HEK293 (cell line): ENCODE measurements at regions not wholly inside any gene's neighbourhood (a gene's known extent, or its start where the extent isn't known, plus 50 kb on each side); places are given as distances from the start of the nearest gene placed in this dataset.

Experiments used
- CTCF ChIA-PET: fragments of 350-600 bp; formaldehyde crosslinking; extraction: SDS; loops from one replicate; lab custom pipeline; 2021; ENCODE audit warnings: antibody characterized with exemption; lab: Yijun Ruan, JAX
- POLR2A ChIA-PET: fragments of 300-600 bp; formaldehyde crosslinking; extraction: SDS; loops from one replicate; lab custom pipeline; 2020; ENCODE audit warnings: antibody characterized with exemption, inconsistent platforms; lab: Yijun Ruan, JAX
- H3K27ac ChIP-seq: fragments of 200-500 bp; sonication (Bioruptor generic); 2 replicates; pipeline ENCODE4 v1.5.1; 2014; ENCODE audit warnings: low read depth, low read length, control low read depth, inconsistent platforms; ENCODE audit errors: extremely low read depth
- H3K36me3 ChIP-seq, 2 experiments: fragments of 200-500 bp in 1 of 2; sonication (Bioruptor generic) in 1 of 2; 1 replicate in 1 of 2; 2 replicates in 1 of 2; pipeline ENCODE4 v1.5.1; 2014 to 2017; ENCODE audit warnings: inconsistent platforms in 2 of 2, low read length in 2 of 2; ENCODE audit not compliant: control insufficient read depth in 2 of 2, insufficient read depth in 1 of 2
- H3K4me1 ChIP-seq: fragments of 200-500 bp; sonication (Bioruptor generic); 2 replicates; pipeline ENCODE4 v1.5.1; 2014; ENCODE audit warnings: mild to moderate bottlenecking, low read length, inconsistent platforms; ENCODE audit not compliant: control insufficient read depth, insufficient read depth
- H3K4me3 ChIP-seq: 2 replicates; pipeline ENCODE4 v1.5.1; 2011; ENCODE audit warnings: low read depth, mild to moderate bottlenecking, control low read depth, low read length, moderate library complexity
- H3K9me3 ChIP-seq: fragments of 200-500 bp; sonication (Bioruptor generic); 2 replicates; pipeline ENCODE4 v1.5.1; 2014; ENCODE audit warnings: low read depth, low read length, inconsistent platforms; ENCODE audit not compliant: control insufficient read depth, insufficient read depth
- HIC1 ChIP-seq: fragments of 450-650 bp; formaldehyde crosslinking; IDR thresholded peaks from 2 replicates; pipeline ENCODE4 v1.5.1; 2016; ENCODE audit warnings: missing biosample characterization, missing genetic modification characterization
- KLF8 ChIP-seq: fragments of 450-650 bp; formaldehyde crosslinking; IDR thresholded peaks from 2 replicates; pipeline ENCODE4 v1.5.1; 2016; ENCODE audit warnings: missing biosample characterization, missing genetic modification characterization
- REST ChIP-seq: fragments of 450-650 bp; formaldehyde crosslinking; IDR thresholded peaks from 2 replicates; pipeline ENCODE4 v1.5.1; 2016; ENCODE audit warnings: missing biosample characterization, missing genetic modification characterization
- SETDB1 ChIP-seq: IDR thresholded peaks from one replicate; pipeline ENCODE4 v1.6.1; 2017; ENCODE audit warnings: mild to moderate bottlenecking, low read length, moderate library complexity, mixed read lengths; ENCODE audit not compliant: insufficient read length
- YY2 ChIP-seq: fragments of 450-650 bp; formaldehyde crosslinking; IDR thresholded peaks from 2 replicates; pipeline ENCODE4 v1.5.1; 2016; ENCODE audit warnings: missing biosample characterization, missing genetic modification characterization
- ZBTB20 ChIP-seq: fragments of 450-650 bp; formaldehyde crosslinking; IDR thresholded peaks from 2 replicates; pipeline ENCODE4 v1.5.1; 2016; ENCODE audit warnings: missing biosample characterization, missing genetic modification characterization
- ZBTB21 ChIP-seq: fragments of 450-650 bp; formaldehyde crosslinking; IDR thresholded peaks from 2 replicates; pipeline ENCODE4 v1.5.1; 2017; ENCODE audit warnings: missing biosample characterization, missing genetic modification characterization
- ZBTB49 ChIP-seq: fragments of 450-650 bp; formaldehyde crosslinking; IDR thresholded peaks from 2 replicates; pipeline ENCODE4 v1.5.1; 2016; ENCODE audit warnings: missing biosample characterization, missing genetic modification characterization, low read depth
- ZNF140 ChIP-seq: fragments of 450-650 bp; formaldehyde crosslinking; IDR thresholded peaks from 2 replicates; pipeline ENCODE4 v1.5.1; 2016; ENCODE audit warnings: missing biosample characterization, missing genetic modification characterization
- ZNF214 ChIP-seq: fragments of 450-650 bp; formaldehyde crosslinking; IDR thresholded peaks from 2 replicates; pipeline ENCODE4 v1.5.1; 2017; ENCODE audit warnings: missing biosample characterization, mild to moderate bottlenecking, missing genetic modification characterization, borderline replicate concordance
- ZNF280D ChIP-seq: fragments of 450-650 bp; formaldehyde crosslinking; IDR thresholded peaks from 2 replicates; pipeline ENCODE4 v1.5.1; 2016; ENCODE audit warnings: missing biosample characterization, missing genetic modification characterization
- ZNF311 ChIP-seq: fragments of 450-650 bp; formaldehyde crosslinking; IDR thresholded peaks from 2 replicates; pipeline ENCODE4 v1.5.1; 2017; ENCODE audit warnings: missing biosample characterization, missing genetic modification characterization, borderline replicate concordance
- ZNF350 ChIP-seq: fragments of 450-650 bp; formaldehyde crosslinking; IDR thresholded peaks from 2 replicates; pipeline ENCODE4 v1.5.0; 2017; ENCODE audit warnings: missing biosample characterization, mild to moderate bottlenecking, missing genetic modification characterization
- ZNF37A ChIP-seq: fragments of 450-650 bp; IDR thresholded peaks from 2 replicates; pipeline ENCODE4 v1.5.1; 2018; ENCODE audit warnings: missing biosample characterization, missing genetic modification characterization
- ZNF449 ChIP-seq: fragments of 450-650 bp; formaldehyde crosslinking; IDR thresholded peaks from 2 replicates; pipeline ENCODE4 v1.5.1; 2017; ENCODE audit warnings: missing biosample characterization, mild to moderate bottlenecking, missing genetic modification characterization, moderate library complexity
- ZNF580 ChIP-seq: fragments of 450-650 bp; formaldehyde crosslinking; IDR thresholded peaks from 2 replicates; pipeline ENCODE4 v1.5.1; 2016; ENCODE audit warnings: missing biosample characterization, missing genetic modification characterization
- ZNF791 ChIP-seq: fragments of 450-650 bp; formaldehyde crosslinking; IDR thresholded peaks from 2 replicates; pipeline ENCODE4 v1.5.1; 2016; ENCODE audit warnings: missing biosample characterization, missing genetic modification characterization
- ZSCAN30 ChIP-seq: fragments of 450-650 bp; IDR thresholded peaks from 2 replicates; pipeline ENCODE4 v1.5.1; 2018; ENCODE audit warnings: missing biosample characterization, mild to moderate bottlenecking, missing genetic modification characterization, moderate library complexity

GRCh38 chr2:150075831-150076230, 411.6 kb downstream of the RND3 start:
- ChIA-PET POLR2A (interaction anchor here (0.6 to 0.8 kb wide), 2 partner anchors 60 to 112 kb away, joined by 3 read pairs; no protein-coding TSS in a partner anchor), CTCF (no interaction called here)
- TF ChIP-seq ZNF214 (tag by site-specific recombination) (no peak), ZSCAN30 (tag by site-specific recombination) (no peak), ZNF280D (tag by site-specific recombination) (no peak), ZNF791 (tag by site-specific recombination) (no peak), ZNF449 (tag by site-specific recombination) (no peak), ZBTB21 (tag by site-specific recombination) (no peak), ZNF140 (tag by site-specific recombination) (no peak), YY2 (tag by site-specific recombination) (no peak), KLF8 (tag by site-specific recombination) (no peak)

GRCh38 chr2:150066490-150066889, 421.0 kb downstream of the RND3 start:
- CTCF ChIA-PET: no interaction called here
- Histone ChIP-seq H3K27ac (no peak overlapping the region), H3K4me3 (no peak overlapping the region), H3K4me1 (no peaks in the 10 kb centered on the region), H3K9me3 (no peaks in the 10 kb centered on the region), H3K36me3 (no peaks in the 10 kb centered on the region)
- no peak for TF ChIP-seq ZNF311
- no peak for TF ChIP-seq REST
- TF ChIP-seq ZBTB20: no peak
- TF ChIP-seq ZNF350 (tag by site-specific recombination): no peak
- POLR2A ChIA-PET: no interaction called here

More at GRCh38 chr2:150075831-150076230, 411.6 kb downstream of the RND3 start:
- H3K4me1 ChIP-seq: no peaks in the 10 kb centered on the region
- H3K9me3 ChIP-seq: no peaks in the 10 kb centered on the region
- no peaks in the 10 kb centered on the region for H3K36me3 ChIP-seq
- H3K4me3 ChIP-seq: no peak overlapping the region
- no peak overlapping the region for H3K27ac ChIP-seq

- CTCF ChIA-PET: no interaction called here
- no peaks in the 10 kb centered on the region for H3K9me3 ChIP-seq
- no peaks in the 10 kb centered on the region for H3K4me1 ChIP-seq
- H3K36me3 ChIP-seq: no peaks in the 10 kb centered on the region
- no peak overlapping the region for H3K27ac ChIP-seq
- no peak overlapping the region for H3K4me3 ChIP-seq
- POLR2A ChIA-PET: no interaction called here
- TF ChIP-seq ZNF580 (tag by site-specific recombination) (no peak), HIC1 (tag by site-specific recombination) (no peak), ZNF37A (tag by site-specific recombination) (no peak), KLF8 (tag by site-specific recombination) (no peak), SETDB1 (no peak), ZBTB49 (tag by site-specific recombination) (no peak)
Measured at GRCh38 chr2:150063931-150064548, 423.4 kb downstream of the RND3 start.
